UCSD-AML1 (cell line): ENCODE measurements at regions not wholly inside any gene's neighbourhood (a gene's known extent, or its start where the extent isn't known, plus 50 kb on each side); places are given as distances from the start of the nearest gene placed in this dataset.
"Not testable (repeated sequence)": the region's sequence is repeated elsewhere in the genome, so short reads cannot be mapped to it uniquely, and the experiment has no call there.

Experiments
- DNase-seq: peaks from one replicate; lab custom pipeline; 2025; ENCODE audit not compliant: unreplicated experiment; lab: John Stamatoyannopoulos, UW

DNA sequence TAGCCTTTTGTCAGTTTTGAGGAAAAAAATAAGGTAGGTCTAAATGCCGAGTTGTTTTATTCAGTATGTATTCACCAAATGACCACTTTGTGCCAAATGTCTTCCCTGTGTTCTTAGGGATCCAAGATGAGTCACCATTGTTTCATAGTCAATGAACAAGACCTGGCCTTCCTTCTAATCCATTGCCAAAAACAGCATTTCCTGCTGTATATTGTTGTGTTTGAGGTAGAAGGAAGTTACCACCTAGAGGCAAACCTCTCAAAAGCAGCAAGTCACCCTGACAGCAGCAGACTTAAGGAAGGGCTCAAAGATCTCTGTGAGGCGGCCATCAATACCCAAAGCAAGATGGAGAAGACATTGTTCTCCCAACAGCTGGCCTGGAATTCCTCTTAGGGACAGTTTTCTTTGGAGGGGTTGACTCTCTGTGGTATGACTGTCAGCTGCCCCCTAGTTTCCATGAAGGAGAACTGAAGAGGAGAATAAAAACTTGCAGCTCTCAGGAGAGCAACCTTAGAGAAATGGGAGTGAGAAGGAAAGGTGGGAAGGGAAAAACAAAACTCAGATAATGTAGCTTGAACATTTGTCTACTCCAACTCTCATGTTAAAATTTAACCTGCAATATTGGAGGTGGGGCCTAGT lies 328.3 kb downstream of the LRATD1 start:
- no peak for DNase-seq

DNA sequence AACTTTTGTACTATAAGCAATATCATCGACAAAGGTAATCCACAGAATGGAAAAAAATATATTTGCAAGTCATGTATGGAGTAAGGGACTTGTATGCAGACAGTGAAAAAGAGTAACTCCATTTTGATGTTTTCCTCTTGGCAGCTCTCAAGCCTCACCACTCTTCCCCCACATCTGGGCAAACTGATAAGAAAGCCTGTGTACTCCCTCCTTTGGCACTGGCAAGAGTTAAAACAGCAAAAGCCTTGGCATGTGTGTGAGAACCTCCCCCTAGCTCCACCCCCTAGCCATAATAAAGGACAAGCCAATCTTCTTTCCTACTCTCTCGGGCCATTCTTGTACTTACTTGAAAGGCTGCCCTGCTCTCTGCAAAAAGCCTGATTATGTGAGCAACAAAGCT lies 335.2 kb downstream of the LRATD1 start:
- DNase-seq = no peak

DNA sequence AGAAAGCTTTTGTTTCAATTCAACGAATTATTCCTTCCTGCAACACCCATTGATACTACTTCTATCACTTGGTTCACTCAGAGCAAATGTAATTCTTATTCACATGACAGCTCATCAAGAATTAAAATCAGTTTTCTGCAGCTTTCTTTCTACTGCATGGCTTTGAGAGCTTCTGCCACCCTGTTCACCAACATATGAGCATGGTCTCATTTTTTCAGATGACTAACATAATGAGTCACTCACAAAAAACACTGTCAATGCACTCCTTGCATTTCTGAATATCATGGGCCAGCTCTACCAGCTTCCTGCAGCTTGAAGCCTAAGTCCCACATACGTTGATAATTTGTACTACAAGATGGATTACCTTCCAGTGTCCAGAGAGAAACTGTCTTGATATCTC lies 342.9 kb downstream of the LRATD1 start:
- DNase-seq = no peak

DNA sequence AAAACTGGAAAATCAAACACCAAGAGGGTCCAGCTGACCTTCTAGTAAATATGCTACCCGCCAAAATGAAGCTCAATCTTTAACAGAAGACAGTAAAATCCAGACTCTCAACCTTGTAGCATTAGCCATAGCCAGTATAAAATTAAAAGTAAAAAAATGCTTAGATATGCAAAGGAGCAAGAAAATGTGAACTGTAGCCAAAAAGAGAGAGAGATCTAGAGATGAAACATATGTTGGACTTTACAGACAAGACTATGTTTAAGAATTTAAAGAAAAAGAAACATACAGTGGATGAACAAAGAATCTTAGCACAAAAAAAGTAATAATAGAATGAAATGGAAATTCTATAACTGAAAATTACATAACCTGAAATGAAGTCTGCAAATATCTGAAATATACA lies 344.5 kb downstream of the LRATD1 start:
- DNase-seq = no peak

DNA sequence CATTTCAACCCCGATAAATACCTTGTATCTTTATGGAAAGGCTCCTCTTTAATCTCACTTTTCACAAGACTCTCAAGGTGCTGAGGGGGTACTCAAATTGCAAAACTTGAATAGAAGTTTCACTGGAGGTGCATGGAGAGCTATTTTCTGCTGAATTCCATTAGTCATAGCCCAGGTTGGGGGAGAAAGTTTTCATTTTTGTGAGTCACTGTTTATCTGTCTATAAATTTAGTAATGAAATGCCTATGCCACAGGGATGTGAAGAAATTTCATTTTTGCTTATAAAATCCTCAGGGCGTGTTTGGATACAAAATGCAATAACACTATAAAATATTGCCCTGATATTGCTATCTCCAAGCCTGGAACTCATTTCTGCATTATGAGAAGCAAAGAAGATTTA lies 346.3 kb downstream of the LRATD1 start:
- no peak for DNase-seq

DNA sequence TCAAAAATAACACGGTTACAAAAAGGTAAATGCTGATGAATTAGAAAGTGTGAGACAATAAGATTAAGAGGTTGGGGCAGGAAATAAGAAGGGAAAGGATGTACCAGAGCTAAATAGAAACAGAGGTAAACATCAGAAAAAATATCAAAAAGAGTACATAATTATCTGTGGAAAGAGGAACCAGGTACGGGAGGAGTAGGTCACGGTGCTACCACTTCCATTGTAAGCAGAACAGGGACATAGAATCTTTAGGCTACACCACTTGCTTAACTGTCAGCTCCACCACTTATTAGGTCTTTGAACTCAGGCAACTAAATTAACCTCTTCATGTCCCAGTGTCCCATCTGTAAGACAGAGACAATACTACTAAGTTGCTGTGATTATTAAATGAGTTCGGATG lies 350.3 kb downstream of the LRATD1 start:
- DNase-seq = no peak

DNA sequence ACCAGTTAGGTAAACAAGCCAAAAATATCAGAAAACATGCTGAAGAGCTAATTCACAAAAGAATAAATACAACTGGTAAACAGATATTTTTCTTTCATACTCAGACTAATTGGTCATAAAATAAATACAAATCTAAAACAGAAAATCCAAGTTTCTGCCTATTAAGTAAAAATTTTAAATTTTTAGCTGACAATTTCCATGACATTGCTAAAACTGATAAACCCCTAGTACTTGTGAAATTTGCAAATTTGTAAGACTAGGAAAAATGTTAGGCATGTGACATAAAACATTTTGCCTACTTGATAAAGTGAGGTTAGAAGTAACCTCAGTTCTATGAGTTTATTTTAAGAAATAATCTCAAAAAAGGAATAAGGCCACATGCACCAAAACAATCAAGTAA lies 356.1 kb downstream of the LRATD1 start:
- no peak for DNase-seq

DNA sequence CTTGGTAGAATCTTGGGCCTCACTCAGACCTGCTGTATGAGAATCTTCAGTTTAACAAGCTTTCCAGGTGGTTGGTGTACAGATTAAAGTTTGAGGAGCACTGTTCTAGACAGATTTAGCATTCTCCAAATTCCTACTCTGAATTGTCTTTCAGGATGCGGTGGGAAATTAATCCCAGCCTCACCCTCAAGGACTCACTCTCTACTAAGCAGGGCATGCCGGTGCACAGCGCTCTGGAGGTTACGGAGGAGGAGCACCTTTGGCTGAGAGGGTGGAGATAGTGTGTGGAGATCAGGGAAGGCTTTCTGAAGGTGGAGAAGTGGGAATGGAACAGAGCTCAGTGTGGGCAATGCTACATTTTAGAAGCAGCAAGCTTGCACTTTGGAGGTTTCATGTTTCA lies 359.2 kb downstream of the LRATD1 start:
- DNase-seq = no peak

DNA sequence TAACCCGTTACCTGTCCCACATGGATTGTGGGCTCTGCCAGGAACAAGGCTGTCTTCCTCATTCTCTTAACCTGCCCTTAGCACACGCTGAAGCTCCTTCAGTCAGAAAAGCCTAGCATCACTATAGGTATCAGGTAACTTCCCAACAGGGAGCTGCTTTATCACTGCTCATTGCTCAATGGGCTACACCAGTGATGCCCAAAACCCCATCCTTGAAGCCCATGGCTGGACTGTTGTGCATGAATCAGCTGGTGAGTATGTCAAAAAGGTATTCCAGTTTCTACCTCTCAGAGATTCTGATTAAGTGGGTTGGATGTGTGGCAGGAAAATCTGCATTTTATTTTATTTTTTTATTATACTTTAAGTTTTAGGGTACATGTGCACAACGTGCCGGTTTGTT lies 362.2 kb downstream of the LRATD1 start:
- DNase-seq = no peak

DNA sequence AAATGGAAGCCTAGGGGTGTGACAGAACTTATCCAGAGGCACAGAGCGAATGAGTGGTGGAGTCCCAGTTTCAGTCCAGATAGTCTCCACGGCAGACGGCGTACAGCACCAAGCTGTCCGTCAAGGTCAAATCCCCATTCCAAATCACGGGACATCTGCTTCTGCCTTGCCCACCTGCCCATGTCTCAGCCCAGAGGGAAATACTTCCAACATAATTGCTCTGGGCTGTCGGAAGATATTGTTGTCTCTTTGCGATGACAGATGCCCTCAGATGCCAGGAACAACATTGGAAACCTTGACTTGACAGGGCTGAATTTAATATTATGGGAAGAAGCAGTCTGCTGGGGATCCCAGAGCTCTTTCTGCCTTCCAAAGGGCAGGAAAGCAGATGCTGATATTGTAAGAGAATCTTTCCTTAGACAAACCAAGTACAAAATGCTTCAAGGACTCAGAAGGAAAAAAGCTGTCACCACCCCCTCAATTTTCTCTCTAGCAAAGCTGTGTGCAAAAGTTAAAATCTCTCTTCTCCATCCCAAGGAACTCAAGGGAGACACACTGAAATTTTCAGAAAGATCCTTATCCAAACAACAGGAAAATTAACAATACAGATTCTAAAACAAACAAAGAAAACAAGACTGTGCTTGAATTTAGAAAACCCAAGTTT lies 364.0 kb downstream of the LRATD1 start:
- DNase-seq = no peak

DNA sequence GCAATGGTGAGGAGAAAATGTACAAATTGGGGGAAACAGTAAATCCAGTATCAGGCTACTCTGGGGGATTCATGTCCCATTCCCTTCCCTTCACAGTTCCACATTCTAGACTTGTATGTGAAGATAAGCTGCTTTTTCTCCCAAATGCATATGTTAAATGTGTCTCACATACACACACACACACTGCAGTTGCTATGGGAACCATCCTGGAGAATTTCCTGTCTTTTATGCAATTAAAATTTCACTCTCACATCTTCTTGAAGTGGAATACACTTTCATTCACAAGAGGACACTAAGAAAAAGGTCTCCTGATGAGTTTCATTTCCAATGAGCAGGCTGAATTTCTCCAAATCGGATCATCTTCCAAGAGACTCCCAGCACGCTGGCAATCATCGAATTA lies 366.0 kb downstream of the LRATD1 start:
- DNase-seq = no peak

DNA sequence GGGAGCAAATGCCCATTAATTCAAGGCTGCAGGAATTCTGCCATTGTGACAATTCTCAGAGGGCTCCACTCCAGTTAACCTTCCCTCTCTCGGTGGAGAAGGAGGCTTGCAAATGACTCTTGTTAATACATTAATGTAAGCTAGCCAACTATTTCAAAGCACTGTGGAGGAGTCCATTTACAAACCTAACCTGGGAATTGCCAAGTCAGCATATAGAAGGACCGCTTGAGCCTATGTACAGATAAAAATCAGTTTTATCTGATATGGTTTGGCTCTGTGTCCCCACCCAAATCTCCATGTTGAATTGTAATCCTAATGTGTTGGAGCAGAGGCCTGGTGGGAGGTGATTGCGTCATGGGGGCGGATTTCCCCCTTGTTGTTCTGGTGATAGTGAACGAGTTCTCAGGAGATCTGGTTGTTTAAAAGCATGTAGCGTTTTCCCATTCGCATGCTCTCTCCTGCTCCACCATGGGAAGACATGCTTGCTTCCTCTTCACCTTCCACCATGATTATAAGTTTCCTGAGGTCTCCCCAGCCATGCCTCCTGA lies 366.7 kb downstream of the LRATD1 start:
- no peak for DNase-seq

DNA sequence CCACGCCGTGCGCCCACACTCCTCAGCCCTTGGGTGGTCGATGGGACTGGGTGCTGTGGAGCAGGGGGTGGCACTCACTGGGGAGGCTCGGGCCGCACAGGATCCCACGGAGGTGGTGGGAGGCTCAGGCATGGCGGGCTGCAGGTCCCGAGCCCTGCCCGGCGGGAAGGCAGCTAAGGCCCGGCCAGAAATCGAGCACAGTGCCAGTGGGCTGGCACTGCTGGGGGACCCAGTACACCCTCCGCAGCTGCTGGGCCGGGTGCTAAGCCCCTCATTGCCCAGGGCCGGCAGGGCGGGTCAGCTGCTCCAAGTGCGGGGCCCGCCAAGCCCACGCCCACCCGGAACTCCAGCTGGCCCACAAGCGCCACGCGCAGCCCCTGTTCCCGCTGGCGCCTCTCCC lies 370.0 kb downstream of the LRATD1 start:
- DNase-seq = not testable (repeated sequence)

DNA sequence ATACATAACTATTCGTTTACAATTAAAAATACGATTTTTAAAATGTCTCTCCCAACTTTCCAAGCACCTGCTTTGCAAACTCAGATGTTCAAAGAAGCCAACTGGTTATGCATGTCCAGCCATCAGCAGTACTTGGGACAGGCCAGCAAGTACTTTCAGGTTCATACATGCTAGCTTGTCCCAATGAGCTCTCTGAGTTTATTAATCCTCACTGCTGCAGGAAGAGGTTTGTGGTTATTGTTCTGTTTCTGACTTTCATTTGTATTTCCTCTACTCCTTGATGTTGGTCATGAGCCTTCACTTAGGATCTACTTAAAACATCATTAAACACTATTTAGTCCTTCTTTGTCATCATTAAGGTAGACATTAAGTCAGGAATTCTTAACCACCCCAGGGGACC lies 374.1 kb downstream of the LRATD1 start:
- DNase-seq = no peak

DNA sequence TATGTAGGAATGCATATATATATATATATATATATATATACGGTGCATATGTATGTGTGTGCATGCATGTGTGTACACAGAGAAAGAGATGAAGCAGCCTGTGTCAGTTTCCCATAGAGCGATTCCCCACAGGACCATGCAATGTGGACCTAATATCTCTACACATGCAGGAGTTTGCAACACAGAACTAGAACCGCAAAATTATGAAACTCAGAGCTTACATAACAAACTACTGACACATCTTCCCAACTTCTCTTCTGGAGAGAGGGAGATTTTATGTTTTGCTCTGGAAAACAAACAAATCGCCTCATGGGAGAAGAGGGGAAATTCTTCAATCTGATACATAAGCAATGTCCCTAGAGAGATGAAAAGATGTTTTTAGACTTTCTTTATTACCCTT lies 377.2 kb downstream of the LRATD1 start:
- no peak for DNase-seq

DNA sequence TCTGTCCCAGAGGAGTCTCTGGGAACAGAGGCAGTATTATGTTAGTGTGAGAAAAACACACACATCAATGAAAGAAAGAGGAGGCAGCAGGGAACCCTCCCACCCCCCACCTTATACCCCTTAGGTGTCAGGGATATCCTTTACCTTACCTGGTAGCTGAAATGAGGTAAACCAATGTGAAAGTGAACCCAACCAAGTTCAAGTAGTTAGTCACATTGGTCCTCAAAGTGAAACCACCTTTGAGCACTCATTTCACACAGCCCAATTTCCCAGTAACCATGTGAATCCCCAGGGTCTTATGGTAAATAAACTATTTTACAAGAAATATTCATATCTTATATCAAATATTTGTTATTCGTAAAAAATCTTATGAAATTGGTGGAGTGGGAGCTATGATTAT lies 377.8 kb downstream of the LRATD1 start:
- DNase-seq = no peak

DNA sequence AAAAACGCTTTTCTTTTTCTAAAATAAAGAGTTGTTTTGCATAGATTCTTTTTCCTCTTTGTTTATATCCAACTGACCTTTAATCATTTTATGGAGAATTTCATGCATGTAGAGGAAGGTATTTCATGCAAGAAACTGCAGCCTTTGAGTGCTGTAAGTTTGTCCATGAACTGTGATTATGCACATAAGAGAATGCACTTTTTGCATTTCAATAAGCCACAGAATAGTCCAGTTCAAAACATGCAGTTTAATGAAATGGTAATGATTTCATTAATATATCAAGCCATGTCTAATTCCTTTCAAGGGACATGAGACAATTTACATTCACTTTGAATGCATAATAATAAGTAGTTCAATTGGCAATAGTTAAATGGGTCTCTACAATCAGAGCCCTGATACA lies 386.3 kb downstream of the LRATD1 start:
- no peak for DNase-seq

DNA sequence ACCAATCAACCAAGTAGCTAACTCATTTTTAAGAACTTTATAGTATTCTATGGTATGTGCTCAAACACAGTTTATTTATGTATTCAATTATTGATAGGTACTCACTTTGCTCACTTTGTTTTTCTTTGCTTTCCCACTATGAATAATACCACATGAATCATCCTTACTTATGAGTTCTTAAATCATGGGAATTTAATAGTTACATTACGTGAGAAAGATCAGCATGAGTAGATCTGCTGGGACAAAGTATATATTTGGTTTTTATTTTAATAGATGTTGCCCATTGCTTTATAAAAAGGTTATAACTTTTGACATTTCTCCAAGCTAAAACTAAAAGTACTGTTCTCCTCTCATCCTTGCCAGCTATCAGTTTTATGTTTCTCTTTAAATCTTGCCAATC lies 390.7 kb downstream of the LRATD1 start:
- no peak for DNase-seq

DNA sequence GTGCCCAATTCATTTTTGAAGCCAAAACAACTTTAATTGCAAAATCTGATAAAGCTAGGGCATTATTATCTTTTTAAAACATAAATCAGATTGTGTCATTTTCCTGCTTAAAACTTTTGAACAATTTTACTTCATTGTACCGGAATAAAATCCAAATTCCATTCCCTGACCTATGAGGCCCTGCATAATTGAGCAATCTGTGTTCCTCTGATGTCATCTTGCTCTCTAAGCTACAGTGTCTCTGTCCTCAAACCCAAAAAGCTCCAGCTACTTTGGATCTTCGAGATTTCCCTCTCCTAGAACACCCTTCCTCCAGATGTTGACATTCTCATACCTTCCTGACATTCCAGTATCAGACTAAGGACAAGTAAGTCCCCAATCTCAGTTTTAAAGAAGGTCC lies 395.9 kb downstream of the LRATD1 start:
- no peak for DNase-seq

DNA sequence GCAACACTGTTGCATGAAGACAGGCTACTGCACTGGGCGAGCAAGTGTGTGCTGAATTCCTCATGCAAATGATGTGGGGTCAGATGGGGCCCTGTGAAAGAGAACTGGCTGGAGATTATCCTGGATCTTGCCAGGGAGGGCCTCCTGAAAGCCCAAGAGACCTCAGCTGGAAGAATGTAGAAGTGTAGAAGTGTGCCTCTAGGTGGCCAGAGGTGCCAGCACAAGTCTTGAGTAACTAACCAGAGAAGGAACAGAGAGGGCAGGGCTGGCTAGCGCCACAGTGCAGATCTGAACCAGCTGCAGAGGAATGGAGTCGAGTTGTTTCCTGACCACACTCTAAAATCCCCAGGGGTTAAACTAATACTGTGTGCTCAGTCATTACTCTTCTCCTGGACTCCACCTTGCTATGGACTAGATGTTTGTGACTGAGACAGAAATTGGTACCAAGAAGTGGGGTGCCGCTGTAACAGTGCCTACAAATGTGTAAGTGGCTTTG lies 399.3 kb downstream of the LRATD1 start:
- no peak for DNase-seq

DNA sequence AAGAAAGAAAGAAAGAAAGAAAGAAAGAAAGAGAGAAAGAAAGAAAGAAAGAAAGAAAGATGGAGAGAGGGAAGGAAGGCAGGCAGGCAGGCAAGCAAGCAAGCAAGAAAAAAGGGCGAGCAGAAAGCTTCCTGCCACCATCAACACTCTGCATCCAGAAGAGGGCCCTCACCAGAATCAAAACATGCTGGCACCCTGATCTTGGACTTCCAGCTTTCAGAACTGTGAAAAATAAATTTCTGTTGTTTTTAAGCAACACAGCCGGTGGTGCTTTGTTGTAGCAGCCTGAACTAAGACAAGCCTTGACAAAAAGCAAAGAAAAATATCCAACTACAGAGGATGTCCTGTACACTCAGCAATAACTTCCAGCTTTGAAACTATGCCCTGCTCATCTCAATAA lies 401.7 kb downstream of the LRATD1 start:
- no peak for DNase-seq

DNA sequence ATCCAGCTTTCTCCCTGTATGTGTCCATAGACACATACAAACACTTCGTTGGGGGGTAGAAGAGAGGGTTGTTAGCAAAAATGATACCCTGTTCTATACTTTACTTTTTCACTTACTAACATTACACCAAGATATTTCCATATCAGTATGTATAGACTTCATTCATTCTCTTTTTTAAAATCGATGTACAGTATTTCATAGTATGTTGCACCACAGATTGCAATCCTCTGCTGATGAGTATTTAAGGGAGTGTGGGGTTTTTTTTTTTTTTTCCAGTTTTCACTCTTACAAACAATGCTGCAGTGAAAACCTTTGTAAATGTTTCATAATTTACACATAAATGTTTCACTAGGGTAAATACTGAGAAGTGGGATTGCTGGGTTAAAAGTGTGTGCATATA lies 402.3 kb downstream of the LRATD1 start:
- no peak for DNase-seq
